H1 (cell line): ENCODE measurements at regions not wholly inside any gene's neighbourhood (a gene's known extent, or its start where the extent isn't known, plus 50 kb on each side); places are given as distances from the start of the nearest gene placed in this dataset.

Source experiments
- CTCF ChIA-PET: fragments of 300-600 bp; sonication (Branson Sonifier 250); formaldehyde crosslinking; loops from one replicate; lab custom pipeline; 2021; ENCODE audit not compliant: partially characterized antibody; lab: Charles Lee
- POLR2A ChIA-PET: fragments of 300-600 bp; sonication (Branson Sonifier 250); formaldehyde crosslinking; loops from one replicate; lab custom pipeline; 2021; ENCODE audit warnings: inconsistent platforms; ENCODE audit not compliant: partially characterized antibody; lab: Charles Lee
- DNase-seq, 2 experiments: peaks; one replicate each; pipeline versions ENCODE4 v3.0.0 to v3.0.0-alpha.2; 2010 to 2022; ENCODE audit warnings: low spot score in 2 of 2, low read depth in 1 of 2, mixed read lengths in 1 of 2
- FAIRE-seq: peaks from 2 replicates; lab custom pipeline; 2011; peaks lifted over from hg19 to GRCh38; lab: Jason Lieb, UNC
- H2AFZ ChIP-seq: 2 replicates; pipeline ENCODE4 v1.8.1; 2012; ENCODE audit warnings: low read length, inconsistent platforms
- H2AK5ac ChIP-seq: 2 replicates; pipeline ENCODE4 v1.6.1; 2013; ENCODE audit warnings: low read depth, low read length
- H2BK120ac ChIP-seq: replicated peaks from 2 replicates; pipeline ENCODE3; 2013; ENCODE audit warnings: low read depth, low read length, inconsistent platforms
- H2BK12ac ChIP-seq: 2 replicates; pipeline ENCODE4 v1.6.1; 2013; ENCODE audit warnings: low read depth, low read length
- H2BK15ac ChIP-seq: 2 replicates; pipeline ENCODE4 v1.6.1; 2013; ENCODE audit warnings: low read length
- H2BK20ac ChIP-seq: 2 replicates; pipeline ENCODE4 v1.6.1; 2013; ENCODE audit warnings: low read length
- H2BK5ac ChIP-seq: 2 replicates; pipeline ENCODE4 v1.6.1; 2013; ENCODE audit warnings: low read depth, low read length
- H3K14ac ChIP-seq: 2 replicates; pipeline ENCODE4 v1.6.1; 2013; ENCODE audit warnings: inconsistent platforms; ENCODE audit not compliant: insufficient read length
- H3K18ac ChIP-seq: 2 replicates; pipeline ENCODE4 v1.6.1; 2013; ENCODE audit warnings: low read length; ENCODE audit errors: extremely low read depth
- H3K23ac ChIP-seq: 2 replicates; pipeline ENCODE4 v1.6.1; 2013; ENCODE audit warnings: inconsistent platforms; ENCODE audit not compliant: insufficient read length
- H3K23me2 ChIP-seq: 2 replicates; pipeline ENCODE4 v1.6.1; 2013; ENCODE audit warnings: low read depth, low read length
- H3K27ac ChIP-seq: 2 replicates; pipeline ENCODE4 v1.6.1; 2011; ENCODE audit warnings: low read depth, low read length, inconsistent platforms
- H3K27me3 ChIP-seq, 4 experiments: replicated peaks in 1 of 4; 1 replicate in 1 of 4; 2 replicates in 3 of 4; pipeline versions ENCODE4 v1.6.1 to v1.8.1; 2011 to 2013; ENCODE audit warnings: low read length in 3 of 4, mild to moderate bottlenecking in 3 of 4, inconsistent platforms in 2 of 4, mixed read lengths in 2 of 4, moderate library complexity in 1 of 4; ENCODE audit not compliant: control insufficient read depth in 3 of 4, insufficient read depth in 3 of 4; ENCODE audit errors: extremely low read depth in 1 of 4
- H3K36me3 ChIP-seq, 4 experiments: 2 replicates each; pipeline versions ENCODE4 v1.6.1 to v1.8.1; 2011 to 2013; ENCODE audit warnings: mild to moderate bottlenecking in 4 of 4, low read length in 3 of 4, moderate library complexity in 2 of 4, control low read depth in 1 of 4, inconsistent platforms in 1 of 4; ENCODE audit not compliant: insufficient read depth in 4 of 4, control insufficient read depth in 2 of 4
- H3K4ac ChIP-seq: replicated peaks from 2 replicates; pipeline ENCODE3; 2013; ENCODE audit warnings: low read length, low read depth, mixed read lengths, inconsistent platforms; ENCODE audit not compliant: insufficient read length
- H3K4me1 ChIP-seq, 4 experiments: replicated peaks in 1 of 4; 1 replicate in 1 of 4; 2 replicates in 3 of 4; pipeline versions ENCODE4 v1.6.1 to v1.8.1; 2011 to 2013; ENCODE audit warnings: low read length in 3 of 4, inconsistent platforms in 2 of 4, mixed read lengths in 1 of 4; ENCODE audit not compliant: insufficient read depth in 4 of 4, control insufficient read depth in 3 of 4
- H3K4me2 ChIP-seq, 2 experiments: 2 replicates each; pipeline versions ENCODE4 v1.6.1 to v1.8.1; 2011 to 2013; ENCODE audit warnings: low read depth in 2 of 2, low read length in 2 of 2, control low read depth in 1 of 2, inconsistent platforms in 1 of 2, mild to moderate bottlenecking in 1 of 2; ENCODE audit not compliant: insufficient read depth in 1 of 2
- H3K4me3 ChIP-seq, 4 experiments: fragments of 200-600, 300-600 bp in 1 of 4; sonication (generic), shearing (Covaris generic), sonication (Bioruptor Twin) in 1 of 4; 2 replicates each; pipeline versions ENCODE4 v1.5.1 to v1.8.1; 2011 to 2016; ENCODE audit warnings: low read length in 4 of 4, low read depth in 3 of 4, control low read depth in 2 of 4, inconsistent platforms in 2 of 4, mild to moderate bottlenecking in 2 of 4, mixed read lengths in 1 of 4, moderate library complexity in 1 of 4; ENCODE audit not compliant: insufficient read depth in 2 of 4; ENCODE audit errors: extremely low read depth in 1 of 4
- H3K56ac ChIP-seq: replicated peaks from 2 replicates; pipeline ENCODE3; 2013; ENCODE audit warnings: low read depth, mild to moderate bottlenecking, mixed read lengths, low read length, inconsistent platforms; ENCODE audit not compliant: insufficient read length
- H3K79me1 ChIP-seq: 2 replicates; pipeline ENCODE4 v1.6.1; 2013; ENCODE audit warnings: low read depth, low read length, control low read depth
- H3K79me2 ChIP-seq, 2 experiments: 2 replicates each; pipeline versions ENCODE4 v1.6.1 to v1.8.1; 2012 to 2013; ENCODE audit warnings: low read length in 2 of 2, mild to moderate bottlenecking in 2 of 2, inconsistent platforms in 1 of 2; ENCODE audit not compliant: insufficient read depth in 2 of 2, control insufficient read depth in 1 of 2
- H3K9ac ChIP-seq, 4 experiments: replicated peaks in 1 of 4; 1 replicate in 1 of 4; 2 replicates in 3 of 4; pipeline versions ENCODE4 v1.6.1 to v1.8.1; 2011 to 2013; ENCODE audit warnings: low read depth in 3 of 4, low read length in 3 of 4, control low read depth in 2 of 4, mild to moderate bottlenecking in 2 of 4, moderate library complexity in 2 of 4, inconsistent platforms in 1 of 4; ENCODE audit errors: extremely low read depth in 1 of 4
- H3K9me3 ChIP-seq, 2 experiments: 2 replicates each; pipeline versions ENCODE4 v1.6.1 to v1.8.1; 2012 to 2013; ENCODE audit warnings: mild to moderate bottlenecking in 2 of 2, moderate library complexity in 2 of 2, control low read depth in 1 of 2, inconsistent platforms in 1 of 2, low read depth in 1 of 2, low read length in 1 of 2, mixed read lengths in 1 of 2; ENCODE audit not compliant: insufficient read depth in 2 of 2
- H4K20me1 ChIP-seq, 2 experiments: replicated peaks in 1 of 2; 2 replicates each; pipeline versions ENCODE3 to v1.8.1; 2011 to 2013; ENCODE audit warnings: inconsistent platforms in 2 of 2, low read length in 2 of 2, mild to moderate bottlenecking in 1 of 2; ENCODE audit not compliant: insufficient read depth in 2 of 2, control insufficient read depth in 1 of 2
- H4K5ac ChIP-seq: 2 replicates; pipeline ENCODE4 v1.6.1; 2013; ENCODE audit warnings: low read length, low read depth, mixed read lengths, inconsistent platforms; ENCODE audit not compliant: insufficient read length
- H4K8ac ChIP-seq: 2 replicates; pipeline ENCODE4 v1.8.0; 2013; ENCODE audit warnings: mild to moderate bottlenecking, moderate library complexity, low read length, inconsistent platforms; ENCODE audit not compliant: insufficient read depth; ENCODE audit errors: extremely low read depth
- H4K91ac ChIP-seq: replicated peaks from 2 replicates; pipeline ENCODE3; 2013; ENCODE audit warnings: low read length, mixed read lengths, inconsistent platforms; ENCODE audit not compliant: insufficient read length
- ASH2L ChIP-seq: fragments of 200-600, 300-600 bp; sonication (generic); IDR thresholded peaks from one replicate; pipeline ENCODE4 v1.7.1; 2017; ENCODE audit warnings: low read length
- BACH1 ChIP-seq: IDR thresholded peaks from 2 replicates; pipeline ENCODE4 v1.6.1; 2012; ENCODE audit warnings: low read length, improper control_type of control experiment
- CREB1 ChIP-seq: IDR thresholded peaks from 2 replicates; pipeline ENCODE4 v1.6.1; 2012; ENCODE audit warnings: inconsistent platforms
- NANOG ChIP-seq: IDR thresholded peaks from 2 replicates; pipeline ENCODE4 v1.6.1; 2011; ENCODE audit warnings: low read length, low read depth, mild to moderate bottlenecking, inconsistent platforms; ENCODE audit not compliant: insufficient read depth, poor library complexity, severe bottlenecking
- POU5F1 ChIP-seq: IDR thresholded peaks from 2 replicates; pipeline ENCODE4 v1.6.1; 2011; ENCODE audit warnings: low read depth, mild to moderate bottlenecking, low read length, moderate library complexity
- TAF1 ChIP-seq: IDR thresholded peaks from 2 replicates; pipeline ENCODE4 v1.6.1; 2011; ENCODE audit warnings: mild to moderate bottlenecking, low read depth, low read length
- WGBS, 2 experiments: shearing (Covaris generic) in 1 of 2; methylation state at CpG; one replicate each; pipeline versions ENCODE4 v1.1.6 to v1.1.7; 2013 to 2015; ENCODE audit warnings: low lambda C conversion rate in 2 of 2, mixed read lengths in 2 of 2, inconsistent platforms in 1 of 2, low coverage in 1 of 2, missing lambda C conversion rate in 1 of 2; ENCODE audit not compliant: insufficient replicate concordance in 2 of 2, insufficient coverage in 1 of 2, insufficient read length in 1 of 2; ENCODE audit errors: extremely low coverage in 1 of 2, missing lambda C conversion rate in 1 of 2; 5-methylcytosine and 5-hydroxymethylcytosine counted together
- TF ChIP-seq, protein P1 (sequence below): IDR thresholded peaks from 2 replicates; pipeline ENCODE4 v1.6.1; 2012; ENCODE audit warnings: inconsistent platforms

DNA sequence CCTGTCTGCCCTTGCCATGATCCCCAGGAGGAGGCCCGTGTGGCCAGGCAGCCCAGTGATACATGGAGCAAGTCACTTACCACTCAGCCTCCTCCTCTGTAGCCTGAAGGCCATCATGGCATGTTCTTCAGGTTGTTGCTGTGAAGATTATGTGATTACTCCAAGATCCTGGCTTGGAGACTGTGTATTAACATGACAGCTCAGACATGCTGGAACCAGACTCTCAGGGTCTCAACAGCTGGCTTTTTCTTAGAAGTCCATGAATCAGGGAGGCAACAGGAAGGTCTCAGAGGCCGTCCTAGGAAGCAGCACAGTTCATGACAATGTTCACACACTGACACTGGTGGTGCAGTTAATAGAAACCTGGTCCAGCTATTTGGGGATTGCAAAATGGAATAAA, 158.6 kb upstream of the TWIST2 start:
- Histone ChIP-seq H2BK20ac (no peak overlapping the region), H3K23ac (no peak overlapping the region), H2BK120ac (no peak overlapping the region), H3K27me3 (no peaks in the 10 kb centered on the region), H3K9me3 (no peaks in the 10 kb centered on the region), H3K56ac (no peak overlapping the region), H2AK5ac (no peak overlapping the region), H3K9ac (no peak overlapping the region), H4K8ac (no peak overlapping the region), H2BK12ac (no peak overlapping the region), H3K4ac (no peak overlapping the region), H3K79me2 (no peaks in the 10 kb centered on the region), H2AFZ (no peak overlapping the region), H2BK5ac (no peak overlapping the region), H3K4me1 (no peaks in the 10 kb centered on the region), H3K23me2 (no peaks in the 10 kb centered on the region), H3K79me1 (no peaks in the 10 kb centered on the region), H3K4me2 (no peak overlapping the region), H3K14ac (no peak overlapping the region), H3K4me3 (no peak overlapping the region), H4K91ac (no peak overlapping the region), H3K36me3 (no peaks in the 10 kb centered on the region), H3K27ac (no peak overlapping the region), H2BK15ac (no peak overlapping the region), H4K20me1 (no peaks in the 10 kb centered on the region), H4K5ac (no peak overlapping the region), H3K18ac (no peak overlapping the region)
- no peak for FAIRE-seq
- CTCF ChIA-PET = no interaction called here
- no peak for DNase-seq
- 97% methylated on average over 2 of the region's 2 CpGs; no CpG with 5 or more reads in 1 of the 2 experiments for WGBS, 2 experiments
- POLR2A ChIA-PET = no interaction called here
- TF ChIP-seq POU5F1 (no peak), TAF1 (no peak), NANOG (no peak), ASH2L (no peak), CREB1 (no peak), BACH1 (no peak)
- TF ChIP-seq, protein P1, sequence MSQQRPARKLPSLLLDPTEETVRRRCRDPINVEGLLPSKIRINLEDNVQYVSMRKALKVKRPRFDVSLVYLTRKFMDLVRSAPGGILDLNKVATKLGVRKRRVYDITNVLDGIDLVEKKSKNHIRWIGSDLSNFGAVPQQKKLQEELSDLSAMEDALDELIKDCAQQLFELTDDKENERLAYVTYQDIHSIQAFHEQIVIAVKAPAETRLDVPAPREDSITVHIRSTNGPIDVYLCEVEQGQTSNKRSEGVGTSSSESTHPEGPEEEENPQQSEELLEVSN = no peak
